Osteocyte (in vitro differentiated cells): ENCODE measurements at regions not wholly inside any gene's neighbourhood (a gene's known extent, or its start where the extent isn't known, plus 50 kb on each side); places are given as distances from the start of the nearest gene placed in this dataset.

ENCODE experiments used
- DNase-seq: peaks from one replicate; pipeline ENCODE4 v3.0.0; 2021; ENCODE audit warnings: mixed read lengths; ENCODE audit not compliant: unreplicated experiment; ENCODE audit errors: extremely low spot score
- H3K27ac Mint-ChIP-seq: one replicate; pipeline ENCODE4 v1.8.0; 2021; ENCODE audit warnings: mild to moderate bottlenecking, mixed read lengths; ENCODE audit not compliant: unreplicated experiment
- H3K27me3 Mint-ChIP-seq: one replicate; pipeline ENCODE4 v1.8.0; 2021; ENCODE audit warnings: mixed read lengths; ENCODE audit not compliant: unreplicated experiment
- H3K36me3 Mint-ChIP-seq: one replicate; pipeline ENCODE4 v1.8.0; 2021; ENCODE audit warnings: mixed read lengths; ENCODE audit not compliant: unreplicated experiment
- H3K4me1 Mint-ChIP-seq: one replicate; pipeline ENCODE4 v1.8.0; 2021; ENCODE audit warnings: mixed read lengths; ENCODE audit not compliant: unreplicated experiment
- H3K4me3 Mint-ChIP-seq: one replicate; pipeline ENCODE4 v1.8.0; 2021; ENCODE audit warnings: mild to moderate bottlenecking, moderate library complexity, mixed read lengths; ENCODE audit not compliant: unreplicated experiment
- H3K9me3 Mint-ChIP-seq: one replicate; pipeline ENCODE4 v1.8.0; 2021; ENCODE audit warnings: mixed read lengths; ENCODE audit not compliant: unreplicated experiment
- CTCF ChIP-seq: fragments of 200-600 bp; sonication (generic); IDR thresholded peaks from 2 replicates; pipeline ENCODE4 v1.5.0; 2021; ENCODE audit warnings: antibody characterized with exemption, mild to moderate bottlenecking, moderate library complexity

DNA sequence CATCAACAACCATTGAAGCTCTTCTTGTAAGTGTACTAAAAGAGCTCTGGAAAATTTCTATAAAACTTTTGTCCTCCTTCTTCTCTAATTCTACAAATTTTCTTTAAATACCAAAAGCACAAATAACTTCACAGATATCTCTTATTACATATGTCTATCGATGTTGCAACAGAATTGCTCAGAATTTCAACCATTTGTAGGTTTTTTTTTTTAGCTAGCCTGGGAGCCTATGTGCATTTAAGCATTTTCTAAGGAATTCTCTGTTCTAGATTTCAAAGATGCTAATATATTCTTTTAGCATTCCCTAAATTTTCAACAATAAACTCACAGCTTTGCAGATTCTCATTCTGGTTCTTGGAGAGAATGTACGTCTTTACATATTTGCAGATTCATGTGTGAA lies 774.3 kb upstream of the NR2F2 start:
- peak overlapping the region; percentile 97 for H3K27ac Mint-ChIP-seq
- peaks cover 48% of the 10 kb centered on the region for H3K4me1 Mint-ChIP-seq
- TF ChIP-seq CTCF: no peak
- peaks cover 5% of the 10 kb centered on the region for H3K9me3 Mint-ChIP-seq
- H3K36me3 Mint-ChIP-seq: peaks cover 2% of the 10 kb centered on the region
- DNase-seq: no peak
- no peaks in the 10 kb centered on the region for H3K27me3 Mint-ChIP-seq
- H3K4me3 Mint-ChIP-seq: no peak overlapping the region

DNA sequence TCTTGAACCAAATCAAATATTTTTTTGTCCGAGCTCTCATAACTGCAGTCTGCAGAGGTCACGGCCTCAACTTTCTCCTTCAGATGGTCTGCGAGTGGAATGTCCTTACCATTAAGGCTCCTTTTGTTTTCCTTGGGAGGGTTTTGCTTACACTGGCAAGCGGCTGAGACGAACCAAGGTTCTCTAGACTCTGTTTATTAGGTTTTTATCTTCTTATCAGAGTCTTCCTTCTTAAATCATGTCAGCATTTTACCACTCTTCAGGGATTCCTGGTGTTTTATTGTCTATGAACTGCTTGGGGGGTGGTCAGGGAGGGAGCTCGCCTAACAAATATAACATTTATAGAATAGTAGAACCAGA lies 773.7 kb upstream of the NR2F2 start:
- H3K4me1 Mint-ChIP-seq: peaks cover 52% of the 10 kb centered on the region
- H3K27me3 Mint-ChIP-seq: no peaks in the 10 kb centered on the region
- TF ChIP-seq CTCF: no peak
- peaks cover 2% of the 10 kb centered on the region for H3K36me3 Mint-ChIP-seq
- DNase-seq: no peak
- H3K4me3 Mint-ChIP-seq: peak overlapping the region; percentile 38
- peaks cover 5% of the 10 kb centered on the region for H3K9me3 Mint-ChIP-seq
- H3K27ac Mint-ChIP-seq: peak overlapping the region; percentile 97

- peaks cover 5% of the 10 kb centered on the region for H3K9me3 Mint-ChIP-seq
- H3K27ac Mint-ChIP-seq: peak overlapping the region; percentile 97
- DNase-seq: no peak
- H3K4me3 Mint-ChIP-seq: peak overlapping the region; percentile 38
- H3K36me3 Mint-ChIP-seq: peaks cover 2% of the 10 kb centered on the region
- no peaks in the 10 kb centered on the region for H3K27me3 Mint-ChIP-seq
- peaks cover 52% of the 10 kb centered on the region for H3K4me1 Mint-ChIP-seq
- TF ChIP-seq CTCF: no peak
Observed at GRCh38 chr15:95557226-95558046, 773.1 kb upstream of the NR2F2 start.

- H3K4me3 Mint-ChIP-seq: no peak overlapping the region
- H3K27me3 Mint-ChIP-seq: no peaks in the 10 kb centered on the region
- peaks cover 52% of the 10 kb centered on the region for H3K4me1 Mint-ChIP-seq
- H3K27ac Mint-ChIP-seq: peak overlapping the region; percentile 97
- no peak for TF ChIP-seq CTCF
- H3K36me3 Mint-ChIP-seq: peaks cover 2% of the 10 kb centered on the region
- peaks cover 5% of the 10 kb centered on the region for H3K9me3 Mint-ChIP-seq
- no peak for DNase-seq
Observed at GRCh38 chr15:95558131-95558530, 772.4 kb upstream of the NR2F2 start.

DNA sequence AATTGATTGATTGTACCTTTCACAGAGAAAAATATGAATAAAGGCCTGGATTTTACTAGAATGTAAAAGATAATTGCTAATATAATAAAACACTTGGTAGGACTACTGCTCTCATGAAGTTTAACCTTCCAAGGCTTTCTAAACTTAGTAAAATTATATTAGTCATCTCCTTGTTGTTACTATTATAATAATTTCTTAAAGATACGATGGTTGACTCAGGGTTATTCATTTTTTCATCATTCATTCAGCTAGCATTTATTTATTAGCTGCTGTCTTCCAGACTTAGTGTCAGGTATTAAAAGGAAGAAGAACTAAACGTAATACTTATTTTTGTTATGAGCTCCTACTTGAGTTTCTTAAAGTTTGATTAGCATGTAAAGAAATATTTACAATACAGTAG lies 771.6 kb upstream of the NR2F2 start:
- H3K27ac Mint-ChIP-seq: peak overlapping the region; percentile 97
- H3K4me3 Mint-ChIP-seq: no peak overlapping the region
- no peak for TF ChIP-seq CTCF
- H3K27me3 Mint-ChIP-seq: no peaks in the 10 kb centered on the region
- peaks cover 52% of the 10 kb centered on the region for H3K4me1 Mint-ChIP-seq
- peaks cover 5% of the 10 kb centered on the region for H3K9me3 Mint-ChIP-seq
- no peak for DNase-seq
- H3K36me3 Mint-ChIP-seq: peaks cover 2% of the 10 kb centered on the region
